K562 (cell line): ENCODE measurements at regions not wholly inside any gene's neighbourhood (a gene's known extent, or its start where the extent isn't known, plus 50 kb on each side); places are given as distances from the start of the nearest gene placed in this dataset.
"Not testable (repeated sequence)": the region's sequence is repeated elsewhere in the genome, so short reads cannot be mapped to it uniquely, and the experiment has no call there.

ENCODE experiments used
- ATAC-seq: fragments of 200-7000 bp; cut with Tn5 transposase; 3 replicates; pipeline ENCODE4 v1.9.1; 2020; ENCODE audit warnings: moderate library complexity
- BruUV-seq: library from RNA; stranded (reverse); fragments of 400-500 nt; replicated peaks from 2 replicates; lab custom pipeline; 2021; lab: Mats Ljungman, UMichigan
- CTCF ChIA-PET: fragments of 300-600 bp; formaldehyde crosslinking; extraction: SDS; loops from one replicate; lab custom pipeline; 2021; ENCODE audit warnings: low intra/inter-chr PET ratio; lab: Yijun Ruan, JAX
- POLR2A ChIA-PET: fragments of 300-600, 350-650 bp; sonication (Branson Sonifier 250); formaldehyde crosslinking; extraction: SDS; loops from one replicate; lab custom pipeline; 2021; ENCODE audit warnings: antibody characterized with exemption, inconsistent platforms; lab: Yijun Ruan, JAX
- DNase-seq, 4 experiments: peaks; one replicate each; pipeline versions ENCODE4 v3.0.0 to v3.0.0-alpha.2; 2011 to 2018; ENCODE audit warnings: low spot score in 3 of 4, mixed read lengths in 3 of 4; ENCODE audit errors: extremely low read depth in 1 of 4
- FAIRE-seq: peaks from 2 replicates; lab custom pipeline; 2011; peaks lifted over from hg19 to GRCh38; lab: Jason Lieb, UNC
- H2AFZ ChIP-seq: 2 replicates; pipeline ENCODE4 v1.6.0; 2011; ENCODE audit warnings: low read depth, low read length, control low read depth, inconsistent platforms
- H3K27ac ChIP-seq: fragments of 200-600 bp; 3 replicates; pipeline ENCODE4 v1.8.0; 2011; ENCODE audit warnings: low read depth, mild to moderate bottlenecking, control low read depth, inconsistent platforms, low read length, moderate library complexity, mixed read lengths; ENCODE audit errors: extremely low read depth
- H3K27me3 ChIP-seq, 2 experiments: fragments of 300-600 bp in 1 of 2; 2 replicates in 1 of 2; 3 replicates in 1 of 2; pipeline versions ENCODE4 v1.6.0 to v1.8.0; 2011; ENCODE audit warnings: inconsistent platforms in 2 of 2, low read length in 2 of 2, mild to moderate bottlenecking in 1 of 2, mixed read lengths in 1 of 2, moderate library complexity in 1 of 2; ENCODE audit not compliant: control insufficient read depth in 2 of 2, insufficient read depth in 2 of 2
- H3K36me3 ChIP-seq: fragments of 300-600 bp; 3 replicates; pipeline ENCODE4 v1.8.0; 2011; ENCODE audit warnings: mild to moderate bottlenecking, low read length, inconsistent platforms; ENCODE audit not compliant: control insufficient read depth, insufficient read depth
- H3K4me1 ChIP-seq, 2 experiments: fragments of 200-600 bp in 1 of 2; replicated peaks in 1 of 2; 2 replicates in 1 of 2; 3 replicates in 1 of 2; pipeline versions ENCODE4 v1.5.1 to v1.8.0; 2011; ENCODE audit warnings: inconsistent platforms in 2 of 2, low read length in 2 of 2, mild to moderate bottlenecking in 1 of 2, mixed read lengths in 1 of 2, moderate library complexity in 1 of 2; ENCODE audit not compliant: control insufficient read depth in 2 of 2, insufficient read depth in 2 of 2
- H3K4me2 ChIP-seq: 2 replicates; pipeline ENCODE4 v1.6.1; 2011; ENCODE audit warnings: low read length, control low read depth, inconsistent platforms, mixed read lengths; ENCODE audit not compliant: insufficient read depth
- H3K4me3 ChIP-seq: fragments of 200-600 bp; sonication (generic), shearing (Covaris generic); 2 replicates; pipeline ENCODE4 v1.5.1; 2016; ENCODE audit warnings: control low read depth, inconsistent platforms
- H3K79me2 ChIP-seq: fragments of 200-600 bp; 3 replicates; pipeline ENCODE4 v1.8.0; 2011; ENCODE audit warnings: low read length, inconsistent platforms; ENCODE audit not compliant: control insufficient read depth, insufficient read depth
- H3K9ac ChIP-seq, 2 experiments: 2 replicates each; pipeline versions ENCODE4 v1.6.0 to v1.6.1; 2011; ENCODE audit warnings: low read depth in 2 of 2, low read length in 2 of 2, control low read depth in 1 of 2, inconsistent platforms in 1 of 2, mild to moderate bottlenecking in 1 of 2, mixed read lengths in 1 of 2; ENCODE audit not compliant: insufficient read depth in 1 of 2
- H3K9me1 ChIP-seq: one replicate; pipeline ENCODE4 v1.6.0; 2011; ENCODE audit warnings: inconsistent platforms, mild to moderate bottlenecking, low read length, moderate library complexity; ENCODE audit not compliant: control insufficient read depth, insufficient read depth
- H3K9me3 ChIP-seq: replicated peaks from 2 replicates; pipeline ENCODE4 v1.5.1; 2011; ENCODE audit warnings: low read depth, low read length, inconsistent platforms; ENCODE audit not compliant: control insufficient read depth, insufficient read depth
- H4K20me1 ChIP-seq: replicated peaks from 2 replicates; pipeline ENCODE4 v1.6.1; 2011; ENCODE audit warnings: low read length, inconsistent platforms, mixed read lengths; ENCODE audit not compliant: control insufficient read depth, insufficient read depth
- DIDO1 ChIP-seq: fragments of 450-650 bp; IDR thresholded peaks from 2 replicates; pipeline ENCODE4 v1.6.1; 2016; ENCODE audit warnings: low read depth, missing biosample characterization, missing genetic modification characterization
- ESRRB ChIP-seq: fragments of 250-450 bp; sonication (Bioruptor Pico); IDR thresholded peaks from 2 replicates; pipeline ENCODE4 v1.5.0; 2020; ENCODE audit warnings: mild to moderate bottlenecking, moderate library complexity, borderline replicate concordance
- FOXK1 ChIP-seq: sonication (generic); formaldehyde crosslinking; IDR thresholded peaks from 2 replicates; pipeline ENCODE4 v1.8.0; 2022; ENCODE audit warnings: missing genetic modification reagents, mild to moderate bottlenecking, borderline replicate concordance
- LARP7 ChIP-seq: fragments of 450-650 bp; IDR thresholded peaks from 2 replicates; pipeline ENCODE4 v1.6.1; 2016
- TRIM24 ChIP-seq, 2 experiments: fragments of 450-650 bp; IDR thresholded peaks; 2 replicates each; pipeline ENCODE4 v1.6.1; 2016
- ZNF830 ChIP-seq: fragments of 250-450 bp; sonication (Bioruptor Pico); IDR thresholded peaks from 2 replicates; pipeline ENCODE4 v1.5.0; 2021; ENCODE audit warnings: mild to moderate bottlenecking
- WGBS: fragments of 100-300 bp; shearing (Covaris generic); methylation state at CpG from one replicate; pipeline ENCODE4 v1.1.6; 2016; ENCODE audit warnings: low coverage, mixed read lengths; ENCODE audit not compliant: insufficient coverage; ENCODE audit errors: missing lambda C conversion rate; 5-methylcytosine and 5-hydroxymethylcytosine counted together
- in situ Hi-C: fragments of 300-500 bp; cut with MboI; formaldehyde crosslinking; loops from 4 replicates; pipeline ENCODE4 v1.15.0; 2018; ENCODE audit warnings: inconsistent platforms, mixed read lengths
- intact Hi-C: fragments of 100-400 bp; cut with micrococcal nuclease; formaldehyde crosslinking; loops from 2 replicates; pipeline ENCODE4 v1.14.2; 2022
- TF ChIP-seq, protein P1 (sequence below): fragments of 250-450 bp; sonication (Bioruptor Pico); IDR thresholded peaks from 2 replicates; pipeline ENCODE4 v1.5.1; 2021; ENCODE audit warnings: mild to moderate bottlenecking
- TF ChIP-seq, protein P2 (sequence below): sonication (generic); formaldehyde crosslinking; IDR thresholded peaks from 2 replicates; pipeline ENCODE4 v1.8.0; 2022; ENCODE audit warnings: mild to moderate bottlenecking, low read depth, missing genetic modification reagents

DNA sequence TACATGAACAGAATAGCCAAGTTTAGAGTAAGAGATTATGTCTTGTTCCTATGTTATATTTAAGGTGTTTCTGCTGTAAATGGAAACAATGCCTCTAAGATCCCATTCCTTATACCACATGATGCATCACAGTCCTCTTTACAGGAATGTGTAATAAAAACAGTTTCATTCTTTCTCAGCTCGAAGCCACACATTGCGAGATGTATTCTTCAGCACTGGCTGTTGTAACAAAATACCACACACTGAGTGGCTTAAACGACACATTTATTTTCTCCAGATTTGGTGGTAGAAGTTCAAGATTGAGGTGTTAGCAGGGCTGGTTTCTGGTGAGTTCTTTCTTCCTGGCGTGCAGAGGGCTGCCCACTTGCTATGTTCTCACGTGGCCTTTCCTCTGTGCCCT lies 246.2 kb downstream of the SOCS6 start (continued):
- no peak for TF ChIP-seq ZNF830

DNA sequence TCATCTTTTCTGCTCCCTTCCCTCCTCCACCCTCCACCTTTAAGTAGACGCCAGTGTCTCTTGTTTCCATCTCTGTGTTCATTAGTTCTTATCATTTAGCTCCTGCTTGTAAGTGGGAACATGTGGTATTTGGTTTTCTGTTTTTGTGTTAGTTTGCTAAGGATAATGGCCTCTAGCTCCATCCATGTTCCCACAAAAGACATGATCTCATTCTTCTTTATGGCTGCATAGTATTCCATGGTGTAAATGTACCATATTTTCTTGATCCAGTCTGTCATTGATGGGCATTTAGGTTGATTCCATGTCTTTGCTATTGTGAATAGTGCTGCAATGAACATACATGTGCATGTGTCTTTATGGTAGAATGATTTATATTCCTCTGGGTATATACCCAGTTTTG lies 236.5 kb downstream of the SOCS6 start:
- H3K36me3 ChIP-seq, H3K27me3 ChIP-seq, CTCF ChIA-PET, H3K9me3 ChIP-seq, H3K4me3 ChIP-seq, FAIRE-seq, in situ Hi-C loops, H3K4me1 ChIP-seq, intact Hi-C loops, H3K27ac ChIP-seq, H3K9ac ChIP-seq, H3K79me2 ChIP-seq, BruUV-seq, H4K20me1 ChIP-seq, ATAC-seq, H3K9me1 ChIP-seq, H3K4me2 ChIP-seq, H2AFZ ChIP-seq, POLR2A ChIA-PET, DNase-seq: not testable (repeated sequence)
- 0% methylated on average over 1 of the region's 1 CpG for WGBS

DNA sequence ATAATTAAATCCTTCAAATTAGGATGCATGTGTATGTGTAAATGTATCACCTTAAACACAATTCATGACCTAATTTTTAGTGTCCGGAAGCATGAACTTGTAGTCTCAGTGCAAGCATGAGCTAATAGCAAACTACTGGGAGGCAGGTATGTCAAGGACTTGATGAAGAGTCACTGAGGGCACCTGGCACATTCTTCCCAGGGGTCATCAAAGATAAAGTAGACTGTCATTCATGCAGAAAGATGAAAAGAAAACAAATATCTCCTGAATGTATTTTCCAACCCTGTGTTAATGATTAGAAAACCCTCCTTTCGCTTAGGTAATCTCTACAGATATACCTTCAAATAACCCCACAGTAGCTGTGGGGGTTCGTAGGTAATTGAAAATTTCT lies 234.9 kb downstream of the SOCS6 start:
- no peak overlapping the region for H3K4me3 ChIP-seq
- 0% methylated on average over 3 of the region's 3 CpGs for WGBS
- POLR2A ChIA-PET, result no interaction called here
- no peak overlapping the region for H2AFZ ChIP-seq
- H3K36me3 ChIP-seq, result no peaks in the 10 kb centered on the region
- H3K27me3 ChIP-seq, result no peaks in the 10 kb centered on the region
- H3K9me3 ChIP-seq, result no peaks in the 10 kb centered on the region
- FAIRE-seq (no peak), ATAC-seq (no peak), DNase-seq (no peak)
- no peak overlapping the region for H3K27ac ChIP-seq
- in situ Hi-C loops (no loop called here), intact Hi-C loops (no loop called here)
- H3K79me2 ChIP-seq, result no peaks in the 10 kb centered on the region
- CTCF ChIA-PET, result no interaction called here
- no peaks in the 10 kb centered on the region for H4K20me1 ChIP-seq
- BruUV-seq, result no TSS peak
- H3K4me1 ChIP-seq, result no peaks in the 10 kb centered on the region
- no peaks in the 10 kb centered on the region for H3K9me1 ChIP-seq
- H3K9ac ChIP-seq, result no peak overlapping the region
- H3K4me2 ChIP-seq, result no peak overlapping the region
- TF ChIP-seq LARP7, result no peak
- TF ChIP-seq, protein P1, sequence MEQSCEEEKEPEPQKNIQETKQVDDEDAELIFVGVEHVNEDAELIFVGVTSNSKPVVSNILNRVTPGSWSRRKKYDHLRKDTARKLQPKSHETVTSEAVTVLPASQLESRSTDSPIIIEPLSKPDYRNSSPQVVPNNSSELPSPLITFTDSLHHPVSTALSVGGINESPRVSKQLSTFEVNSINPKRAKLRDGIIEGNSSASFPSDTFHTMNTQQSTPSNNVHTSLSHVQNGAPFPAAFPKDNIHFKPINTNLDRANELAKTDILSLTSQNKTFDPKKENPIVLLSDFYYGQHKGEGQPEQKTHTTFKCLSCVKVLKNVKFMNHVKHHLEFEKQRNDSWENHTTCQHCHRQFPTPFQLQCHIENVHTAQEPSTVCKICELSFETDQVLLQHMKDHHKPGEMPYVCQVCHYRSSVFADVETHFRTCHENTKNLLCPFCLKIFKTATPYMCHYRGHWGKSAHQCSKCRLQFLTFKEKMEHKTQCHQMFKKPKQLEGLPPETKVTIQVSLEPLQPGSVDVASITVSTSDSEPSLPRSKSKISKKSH (CRISPR knock-in tag), result no peak
- TF ChIP-seq, protein P2, sequence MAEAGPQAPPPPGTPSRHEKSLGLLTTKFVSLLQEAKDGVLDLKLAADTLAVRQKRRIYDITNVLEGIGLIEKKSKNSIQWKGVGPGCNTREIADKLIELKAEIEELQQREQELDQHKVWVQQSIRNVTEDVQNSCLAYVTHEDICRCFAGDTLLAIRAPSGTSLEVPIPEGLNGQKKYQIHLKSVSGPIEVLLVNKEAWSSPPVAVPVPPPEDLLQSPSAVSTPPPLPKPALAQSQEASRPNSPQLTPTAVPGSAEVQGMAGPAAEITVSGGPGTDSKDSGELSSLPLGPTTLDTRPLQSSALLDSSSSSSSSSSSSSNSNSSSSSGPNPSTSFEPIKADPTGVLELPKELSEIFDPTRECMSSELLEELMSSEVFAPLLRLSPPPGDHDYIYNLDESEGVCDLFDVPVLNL (CRISPR knock-in tag), result no peak
- no peak for TF ChIP-seq TRIM24 (IDR thresholded peaks at IDR 0.05)
- TF ChIP-seq ESRRB (CRISPR knock-in tag), result no peak
- no peak for TF ChIP-seq FOXK1 (CRISPR knock-in tag)
- no peak for TF ChIP-seq DIDO1 (tag)
